Trophoblast cell (in vitro differentiated cells and primary cell): ENCODE measurements at regions not wholly inside any gene's neighbourhood (a gene's known extent, or its start where the extent isn't known, plus 50 kb on each side); places are given as distances from the start of the nearest gene placed in this dataset.
A peak's percentile ranks its signal among the peaks of the same experiment; 100 is the strongest.

ENCODE experiments used
- DNase-seq, 2 donors: peaks; one replicate each; pipeline ENCODE4 v3.0.0-alpha.2; 2016
- H2AFZ ChIP-seq: 2 replicates; pipeline ENCODE4 v1.6.1; 2013; ENCODE audit warnings: low read length, moderate library complexity, mild to moderate bottlenecking; ENCODE audit not compliant: insufficient read depth, poor library complexity
- H2AK5ac ChIP-seq: 2 replicates; pipeline ENCODE4 v1.6.1; 2013; ENCODE audit warnings: mild to moderate bottlenecking, low read length
- H2BK120ac ChIP-seq: 2 replicates; pipeline ENCODE4 v1.6.1; 2013; ENCODE audit warnings: low read length, mild to moderate bottlenecking, moderate library complexity; ENCODE audit not compliant: insufficient read depth, poor library complexity
- H2BK12ac ChIP-seq: 2 replicates; pipeline ENCODE4 v1.6.1; 2013; ENCODE audit warnings: mild to moderate bottlenecking, low read length, moderate library complexity
- H2BK5ac ChIP-seq: 2 replicates; pipeline ENCODE4 v1.6.1; 2013; ENCODE audit warnings: low read length, low read depth, moderate library complexity, mild to moderate bottlenecking; ENCODE audit not compliant: poor library complexity
- H3K14ac ChIP-seq: 2 replicates; pipeline ENCODE4 v1.6.1; 2013; ENCODE audit warnings: mild to moderate bottlenecking, low read length
- H3K18ac ChIP-seq: 2 replicates; pipeline ENCODE4 v1.6.1; 2013; ENCODE audit warnings: mild to moderate bottlenecking, low read length
- H3K23ac ChIP-seq: 2 replicates; pipeline ENCODE4 v1.6.1; 2013; ENCODE audit warnings: low read length
- H3K27ac ChIP-seq: 2 replicates; pipeline ENCODE4 v1.5.1; 2013; ENCODE audit warnings: low read depth, mild to moderate bottlenecking, inconsistent platforms, low read length, moderate library complexity
- H3K27me3 ChIP-seq: 2 replicates; pipeline ENCODE4 v1.6.1; 2013; ENCODE audit warnings: inconsistent platforms, mild to moderate bottlenecking, low read length, moderate library complexity; ENCODE audit not compliant: insufficient read depth
- H3K36me3 ChIP-seq, 2 experiments: 1 replicate in 1 of 2; 2 replicates in 1 of 2; pipeline ENCODE4 v1.6.1; 2013; ENCODE audit warnings: low read length in 2 of 2, mild to moderate bottlenecking in 2 of 2, moderate library complexity in 1 of 2; ENCODE audit not compliant: insufficient read depth in 2 of 2, control insufficient read depth in 1 of 2
- H3K4ac ChIP-seq: 2 replicates; pipeline ENCODE4 v1.6.1; 2013; ENCODE audit warnings: low read depth, mild to moderate bottlenecking, low read length, moderate library complexity
- H3K4me1 ChIP-seq, 2 experiments: 1 replicate in 1 of 2; 2 replicates in 1 of 2; pipeline ENCODE4 v1.6.1; 2013; ENCODE audit warnings: low read length in 2 of 2, mild to moderate bottlenecking in 2 of 2, moderate library complexity in 1 of 2; ENCODE audit not compliant: insufficient read depth in 2 of 2, control insufficient read depth in 1 of 2
- H3K4me2 ChIP-seq: 2 replicates; pipeline ENCODE4 v1.6.1; 2013; ENCODE audit warnings: inconsistent platforms, mild to moderate bottlenecking, low read length, moderate library complexity
- H3K4me3 ChIP-seq: 2 replicates; pipeline ENCODE4 v1.5.1; 2013; ENCODE audit warnings: mild to moderate bottlenecking, low read depth, low read length, inconsistent platforms
- H3K79me1 ChIP-seq: one replicate; pipeline ENCODE4 v1.6.1; 2013; ENCODE audit warnings: low read length
- H3K79me2 ChIP-seq: 2 replicates; pipeline ENCODE4 v1.6.1; 2013; ENCODE audit warnings: low read length, mild to moderate bottlenecking; ENCODE audit not compliant: control insufficient read depth, insufficient read depth, poor library complexity
- H3K9ac ChIP-seq: 2 replicates; pipeline ENCODE4 v1.6.1; 2013; ENCODE audit warnings: mild to moderate bottlenecking, low read length
- H3K9me3 ChIP-seq: 2 replicates; pipeline ENCODE4 v1.6.1; 2013; ENCODE audit warnings: low read depth, mild to moderate bottlenecking, control low read depth, inconsistent platforms, low read length; ENCODE audit not compliant: insufficient read depth
- H4K12ac ChIP-seq: 2 replicates; pipeline ENCODE4 v1.6.1; 2013; ENCODE audit warnings: low read depth, mild to moderate bottlenecking, low read length, moderate library complexity
- H4K8ac ChIP-seq: 2 replicates; pipeline ENCODE4 v1.6.1; 2013; ENCODE audit warnings: low read depth, mild to moderate bottlenecking, low read length, moderate library complexity
- H4K91ac ChIP-seq: one replicate; pipeline ENCODE4 v1.6.1; 2013; ENCODE audit warnings: low read depth, mild to moderate bottlenecking, low read length, moderate library complexity
- WGBS: extraction: QIAGEN DNeasy Blood & Tissue Kit; methylation state at CpG from one replicate; pipeline ENCODE4 v1.1.7; 2013; ENCODE audit warnings: missing lambda C conversion rate; ENCODE audit not compliant: insufficient read length, insufficient coverage; ENCODE audit errors: extremely low coverage; 5-methylcytosine and 5-hydroxymethylcytosine counted together

GRCh38 chr13:68929075-68929745 lies 1178.4 kb upstream of the ATXN8OS start:
- no peaks in the 10 kb centered on the region for H3K79me2 ChIP-seq
- no peak overlapping the region for H3K9ac ChIP-seq
- no peaks in the 10 kb centered on the region for H3K9me3 ChIP-seq
- H3K14ac ChIP-seq = no peak overlapping the region
- no peak for DNase-seq
- no peak overlapping the region for H3K18ac ChIP-seq
- no peak overlapping the region for H3K4me2 ChIP-seq
- H3K36me3 ChIP-seq = no peaks in the 10 kb centered on the region
- no peak overlapping the region for H2BK120ac ChIP-seq
- no CpG with 5 or more reads among the region's 3 CpGs for WGBS
- no peak overlapping the region for H2AK5ac ChIP-seq
- no peak overlapping the region for H3K4ac ChIP-seq
- no peak overlapping the region for H2BK12ac ChIP-seq
- no peak overlapping the region for H3K27ac ChIP-seq
- H3K79me1 ChIP-seq = no peaks in the 10 kb centered on the region
- no peak overlapping the region for H2AFZ ChIP-seq
- no peak overlapping the region for H4K91ac ChIP-seq
- peaks cover 0 to 2% of the 10 kb centered on the region in 2 experiments for H3K4me1 ChIP-seq
- no peak overlapping the region for H3K4me3 ChIP-seq
- H4K8ac ChIP-seq = no peak overlapping the region
- H3K23ac ChIP-seq = no peak overlapping the region
- no peak overlapping the region for H4K12ac ChIP-seq
- no peaks in the 10 kb centered on the region for H3K27me3 ChIP-seq
- H2BK5ac ChIP-seq = no peak overlapping the region

- Histone ChIP-seq H2BK12ac (no peak overlapping the region), H3K14ac (no peak overlapping the region), H3K4ac (no peak overlapping the region), H3K9me3 (no peaks in the 10 kb centered on the region), H2AK5ac (no peak overlapping the region), H3K27ac (no peak overlapping the region), H3K23ac (no peak overlapping the region), H3K79me2 (no peaks in the 10 kb centered on the region), H4K91ac (no peak overlapping the region), H3K4me1 (no peaks in the 10 kb centered on the region), H2AFZ (no peak overlapping the region), H3K36me3 (no peaks in the 10 kb centered on the region), H3K4me3 (no peak overlapping the region), H3K18ac (no peak overlapping the region), H2BK120ac (no peak overlapping the region), H4K8ac (no peak overlapping the region), H2BK5ac (no peak overlapping the region), H3K4me2 (no peak overlapping the region), H3K27me3 (no peaks in the 10 kb centered on the region), H4K12ac (no peak overlapping the region), H3K9ac (no peak overlapping the region), H3K79me1 (no peaks in the 10 kb centered on the region)
- no CpG with 5 or more reads among the region's 2 CpGs for WGBS
- peak; percentile 40 to 77 for DNase-seq
Measured at GRCh38 chr13:68927387-68928026, 1180.1 kb upstream of the ATXN8OS start.

- H2BK12ac ChIP-seq = no peak overlapping the region
- H2BK120ac ChIP-seq = no peak overlapping the region
- no peak overlapping the region for H4K12ac ChIP-seq
- no peak overlapping the region for H3K23ac ChIP-seq
- H3K18ac ChIP-seq = no peak overlapping the region
- H3K4me3 ChIP-seq = no peak overlapping the region
- no peak overlapping the region for H3K14ac ChIP-seq
- no peak overlapping the region for H3K27ac ChIP-seq
- no peak overlapping the region for H3K4ac ChIP-seq
- H3K9me3 ChIP-seq = no peaks in the 10 kb centered on the region
- no peak overlapping the region for H3K4me2 ChIP-seq
- no peaks in the 10 kb centered on the region for H3K79me2 ChIP-seq
- H3K79me1 ChIP-seq = no peaks in the 10 kb centered on the region
- H3K27me3 ChIP-seq = no peaks in the 10 kb centered on the region
- H4K91ac ChIP-seq = no peak overlapping the region
- no peaks in the 10 kb centered on the region for H3K4me1 ChIP-seq
- no peak for DNase-seq
- no peak overlapping the region for H2AK5ac ChIP-seq
- no peaks in the 10 kb centered on the region for H3K36me3 ChIP-seq
- no peak overlapping the region for H3K9ac ChIP-seq
- no peak overlapping the region for H4K8ac ChIP-seq
- no peak overlapping the region for H2BK5ac ChIP-seq
- H2AFZ ChIP-seq = no peak overlapping the region
Measured at GRCh38 chr13:68923995-68924394, 1183.6 kb upstream of the ATXN8OS start.

GRCh38 chr13:68908879-68909278 lies 1198.7 kb upstream of the ATXN8OS start:
- no CpG with 5 or more reads among the region's 2 CpGs for WGBS
- H4K12ac ChIP-seq = no peak overlapping the region
- H3K9me3 ChIP-seq = peaks cover 3% of the 10 kb centered on the region
- no peak overlapping the region for H3K18ac ChIP-seq
- H3K27ac ChIP-seq = no peak overlapping the region
- H2AK5ac ChIP-seq = no peak overlapping the region
- H2BK12ac ChIP-seq = no peak overlapping the region
- no peak overlapping the region for H3K4me2 ChIP-seq
- no peaks in the 10 kb centered on the region for H3K79me1 ChIP-seq
- H3K14ac ChIP-seq = no peak overlapping the region
- H2BK5ac ChIP-seq = no peak overlapping the region
- H3K27me3 ChIP-seq = no peaks in the 10 kb centered on the region
- no peaks in the 10 kb centered on the region for H3K79me2 ChIP-seq
- H2AFZ ChIP-seq = no peak overlapping the region
- no peak overlapping the region for H3K23ac ChIP-seq
- H3K9ac ChIP-seq = no peak overlapping the region
- no peak overlapping the region for H3K4ac ChIP-seq
- H4K91ac ChIP-seq = no peak overlapping the region
- H2BK120ac ChIP-seq = no peak overlapping the region
- H3K4me3 ChIP-seq = no peak overlapping the region
- no peak overlapping the region for H4K8ac ChIP-seq
- no peaks in the 10 kb centered on the region for H3K4me1 ChIP-seq
- no peaks in the 10 kb centered on the region for H3K36me3 ChIP-seq
- DNase-seq = no peak
